Ovary (tissue), 7 donors: ENCODE measurements at regions not wholly inside any gene's neighbourhood (a gene's known extent, or its start where the extent isn't known, plus 50 kb on each side); places are given as distances from the start of the nearest gene placed in this dataset.

Experiments
- DNase-seq, 5 donors: peaks; one replicate each; pipeline ENCODE4 v3.0.0-alpha.2; 2019 to 2020
- H3K27ac ChIP-seq, 2 donors: fragments of 200-600 bp; one replicate each; pipeline versions ENCODE4 v1.5.1 to v1.8.0; 2019 to 2022
- H3K27me3 ChIP-seq: fragments of 200-600 bp; one replicate; pipeline ENCODE4 v1.8.0; 2022
- H3K36me3 ChIP-seq: fragments of 200-600 bp; sonication (generic); one replicate; pipeline ENCODE4 v1.5.1; 2019
- H3K4me1 ChIP-seq: one replicate; pipeline ENCODE4 v1.8.1; 2013; ENCODE audit warnings: mild to moderate bottlenecking, moderate library complexity; ENCODE audit not compliant: insufficient read depth
- H3K4me3 ChIP-seq: fragments of 200-600 bp; sonication (generic); one replicate; pipeline ENCODE4 v1.5.1; 2017
- H3K9me3 ChIP-seq, 2 donors: fragments of 200-600 bp in 1 of 2; sonication (generic) in 1 of 2; one replicate each; pipeline versions ENCODE4 v1.5.1 to v1.8.1; 2013 to 2019; ENCODE audit warnings: mild to moderate bottlenecking in 1 of 2, moderate library complexity in 1 of 2
- EP300 ChIP-seq: sonication (generic); formaldehyde crosslinking; IDR thresholded peaks from one replicate; pipeline ENCODE4 v1.6.1; 2017; ENCODE audit warnings: antibody characterized with exemption
- POLR2A ChIP-seq: fragments of 450-650 bp; IDR thresholded peaks from one replicate; pipeline ENCODE4 v1.6.1; 2017; ENCODE audit warnings: antibody characterized with exemption, mild to moderate bottlenecking, moderate library complexity
- WGBS, 3 donors: extraction: QIAGEN DNeasy Blood & Tissue Kit in 1 of 3; methylation state at CpG; one replicate each; pipeline versions ENCODE4 v1.1.5 to v1.1.7; 2013 to 2017; 5-methylcytosine and 5-hydroxymethylcytosine counted together
- intact Hi-C, 4 donors: fragments of 100-400 bp; cut with DNase I; formaldehyde crosslinking; loops; one replicate each; pipeline versions ENCODE4 v1.11.0 to v1.15.1; 2022 to 2023
- TF ChIP-seq, protein P1 (sequence below), 3 donors: fragments of 450-650 bp in 2 of 3; fragments of 200-600 bp in 1 of 3; IDR thresholded peaks; one replicate each; pipeline versions ENCODE4 v1.5.1 to v1.8.0; 2016 to 2022; ENCODE audit warnings: antibody characterized with exemption in 3 of 3, mild to moderate bottlenecking in 1 of 3
- donor health status: DM: no; HTN: no; CAD: no; lungs with moderate emphysema.
- donor health status: DM: no; HTN: no; CAD: no.
- donor health status: Bipolar disorder and iron deficiency.
- donor health status: DM: no; HTN: no; CAD: no.
- donor health status: DM: yes; HTN: yes; CAD: no.

DNA sequence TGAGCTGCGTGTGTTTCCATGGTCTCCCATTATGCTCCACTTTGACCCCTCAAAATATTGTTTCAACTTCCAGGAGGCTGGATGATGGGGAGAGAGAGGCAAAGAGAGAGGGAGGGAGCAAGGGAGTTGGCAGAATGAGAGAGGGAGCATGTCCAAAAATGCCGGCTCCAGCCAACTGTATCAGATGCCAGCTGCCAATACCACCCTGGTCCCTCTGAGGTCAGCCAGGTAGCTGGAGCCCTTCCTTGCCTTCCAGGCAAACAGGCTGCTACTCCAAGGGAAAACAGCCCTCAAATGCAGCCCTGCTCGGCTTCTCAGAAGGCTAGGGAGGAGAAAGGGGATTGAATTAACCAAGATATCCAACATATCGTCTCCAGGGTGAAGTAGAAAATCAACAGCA, 440.0 kb downstream of the TSHZ3 start:
- Histone ChIP-seq H3K36me3 (no peaks in the 10 kb centered on the region), H3K9me3 (no peaks in the 10 kb centered on the region), H3K27ac (no peak overlapping the region), H3K4me3 (no peak overlapping the region), H3K4me1 (no peaks in the 10 kb centered on the region), H3K27me3 (no peaks in the 10 kb centered on the region)
- DNase-seq, result no peak
- 85 to 91% (median 85%) methylated on average over 4 of the region's 4 CpGs for WGBS, 3 donors
- no peak for TF ChIP-seq EP300
- TF ChIP-seq POLR2A, result no peak
- TF ChIP-seq, protein P1, sequence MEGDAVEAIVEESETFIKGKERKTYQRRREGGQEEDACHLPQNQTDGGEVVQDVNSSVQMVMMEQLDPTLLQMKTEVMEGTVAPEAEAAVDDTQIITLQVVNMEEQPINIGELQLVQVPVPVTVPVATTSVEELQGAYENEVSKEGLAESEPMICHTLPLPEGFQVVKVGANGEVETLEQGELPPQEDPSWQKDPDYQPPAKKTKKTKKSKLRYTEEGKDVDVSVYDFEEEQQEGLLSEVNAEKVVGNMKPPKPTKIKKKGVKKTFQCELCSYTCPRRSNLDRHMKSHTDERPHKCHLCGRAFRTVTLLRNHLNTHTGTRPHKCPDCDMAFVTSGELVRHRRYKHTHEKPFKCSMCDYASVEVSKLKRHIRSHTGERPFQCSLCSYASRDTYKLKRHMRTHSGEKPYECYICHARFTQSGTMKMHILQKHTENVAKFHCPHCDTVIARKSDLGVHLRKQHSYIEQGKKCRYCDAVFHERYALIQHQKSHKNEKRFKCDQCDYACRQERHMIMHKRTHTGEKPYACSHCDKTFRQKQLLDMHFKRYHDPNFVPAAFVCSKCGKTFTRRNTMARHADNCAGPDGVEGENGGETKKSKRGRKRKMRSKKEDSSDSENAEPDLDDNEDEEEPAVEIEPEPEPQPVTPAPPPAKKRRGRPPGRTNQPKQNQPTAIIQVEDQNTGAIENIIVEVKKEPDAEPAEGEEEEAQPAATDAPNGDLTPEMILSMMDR (IDR thresholded peaks at IDR 0.05), result no peak
- intact Hi-C loops, result no loop called here

DNA sequence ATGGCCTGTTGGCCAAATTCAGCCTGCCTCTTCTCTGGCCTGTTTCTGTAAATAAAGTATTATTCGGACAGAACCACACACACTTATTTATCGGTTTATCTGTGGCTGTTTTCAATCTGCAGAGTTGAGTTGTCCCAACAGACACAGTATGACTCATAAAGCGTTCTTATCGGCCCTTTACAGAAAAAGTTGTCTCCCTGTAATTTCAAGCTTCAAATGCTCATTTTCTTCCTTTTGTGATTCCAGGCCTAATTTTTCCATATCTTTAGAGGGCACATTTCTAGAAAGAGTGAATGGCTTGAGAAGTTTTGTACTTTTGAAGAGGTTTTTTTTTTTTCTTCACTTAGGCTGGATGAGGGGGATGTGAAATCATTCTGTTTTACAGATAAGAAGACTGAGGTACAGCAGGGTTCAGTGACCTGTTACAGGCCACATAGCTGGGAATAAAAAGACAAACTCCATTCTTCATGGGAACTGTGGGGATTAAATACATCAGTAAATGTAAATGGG, 440.9 kb downstream of the TSHZ3 start:
- intact Hi-C loops, result no loop called here
- TF ChIP-seq, protein P1 (IDR thresholded peaks at IDR 0.05), result no peak
- TF ChIP-seq EP300 (no peak), POLR2A (no peak)
- Histone ChIP-seq H3K27me3 (no peaks in the 10 kb centered on the region), H3K4me3 (no peak overlapping the region), H3K9me3 (no peaks in the 10 kb centered on the region), H3K36me3 (no peaks in the 10 kb centered on the region), H3K4me1 (no peaks in the 10 kb centered on the region), H3K27ac (no peak overlapping the region)
- WGBS, 3 donors, result 40 to 53% (median 47%) methylated on average over 4 of the region's 4 CpGs
- DNase-seq, result no peak

DNA sequence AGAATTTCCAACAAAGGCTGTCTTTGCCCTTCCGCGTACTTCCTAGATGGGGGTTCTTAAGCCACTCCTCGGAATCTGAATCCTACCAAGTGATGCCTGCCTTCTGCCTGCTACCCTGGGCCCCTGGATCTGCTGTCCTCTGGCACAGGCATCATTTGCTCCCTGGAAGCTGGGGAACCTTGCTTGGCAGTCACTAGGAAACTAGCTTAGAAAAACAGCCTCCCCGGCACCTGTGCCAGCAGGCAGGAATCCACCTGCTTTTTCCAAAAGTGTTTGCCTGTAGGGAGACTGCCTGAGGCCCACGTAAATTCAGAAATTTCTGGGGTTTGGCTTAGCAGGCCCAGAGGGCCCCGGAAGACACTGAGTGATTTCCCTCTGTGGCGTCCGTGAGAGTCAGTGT, 442.4 kb downstream of the TSHZ3 start:
- H3K27ac ChIP-seq, result no peak overlapping the region
- no peaks in the 10 kb centered on the region for H3K36me3 ChIP-seq
- TF ChIP-seq POLR2A (no peak), EP300 (no peak)
- TF ChIP-seq, protein P1 (IDR thresholded peaks at IDR 0.05), result no peak
- no peaks in the 10 kb centered on the region for H3K4me1 ChIP-seq
- H3K9me3 ChIP-seq, result no peaks in the 10 kb centered on the region
- DNase-seq, result no peak
- 90 to 95% (median 94%) methylated on average over 8 of the region's 8 CpGs for WGBS, 3 donors
- H3K4me3 ChIP-seq, result no peak overlapping the region
- H3K27me3 ChIP-seq, result no peaks in the 10 kb centered on the region
- intact Hi-C loops, result no loop called here

DNA sequence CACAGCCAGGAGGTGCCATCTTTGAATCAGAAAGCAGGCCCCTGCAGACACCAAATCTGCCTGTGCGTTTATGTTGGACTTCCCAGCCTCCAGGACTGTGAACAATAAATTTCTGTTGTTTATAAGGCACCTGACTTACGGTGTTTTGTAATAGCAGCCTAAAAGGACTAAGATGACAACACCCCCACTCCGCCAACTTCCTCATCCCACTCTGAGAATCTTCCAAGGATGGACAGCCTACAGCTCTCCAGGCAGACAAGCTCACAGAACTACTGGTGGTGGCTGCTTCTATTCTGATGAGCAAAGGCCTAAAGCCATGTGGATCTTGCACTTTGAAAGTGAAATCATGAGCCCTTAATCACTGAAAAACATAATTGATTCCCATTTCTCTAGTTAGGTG, 449.2 kb downstream of the TSHZ3 start:
- H3K4me3 ChIP-seq, result no peak overlapping the region
- intact Hi-C loops, result no loop called here
- WGBS, 3 donors, result 95 to 99% (median 96%) methylated on average over 3 of the region's 3 CpGs
- no peak for TF ChIP-seq POLR2A
- no peak for TF ChIP-seq EP300
- TF ChIP-seq, protein P1 (IDR thresholded peaks at IDR 0.05), result no peak
- no peak overlapping the region for H3K27ac ChIP-seq
- H3K4me1 ChIP-seq, result no peaks in the 10 kb centered on the region
- no peaks in the 10 kb centered on the region for H3K27me3 ChIP-seq
- no peaks in the 10 kb centered on the region for H3K36me3 ChIP-seq
- DNase-seq, result no peak
- H3K9me3 ChIP-seq, result no peaks in the 10 kb centered on the region
